CD4-positive, alpha-beta T cell (primary cell): ENCODE measurements at regions not wholly inside any gene's neighbourhood (a gene's known extent, or its start where the extent isn't known, plus 50 kb on each side); places are given as distances from the start of the nearest gene placed in this dataset.

Experiments
- ATAC-seq: fragments of 200-7000 bp; cut with Tn5 transposase; one replicate; pipeline ENCODE4 v1.10.0; 2022; ENCODE audit warnings: mild to moderate bottlenecking; ENCODE audit not compliant: poor library complexity
- CTCF ChIA-PET: fragments of 350-600 bp; sonication (Branson Sonifier 250); formaldehyde crosslinking; loops from one replicate; lab custom pipeline; 2021; ENCODE audit warnings: antibody characterized with exemption, inconsistent platforms; lab: Charles Lee
- POLR2A ChIA-PET: fragments of 350-600 bp; sonication (Branson Sonifier 250); formaldehyde crosslinking; loops from one replicate; lab custom pipeline; 2021; ENCODE audit warnings: antibody characterized with exemption, inconsistent platforms; lab: Charles Lee
- DNase-seq, 14 experiments: peaks; one replicate each; pipeline ENCODE4 v3.0.0-alpha.2; 2013 to 2020; ENCODE audit warnings: mixed read lengths in 2 of 14
- H3K27ac ChIP-seq, 2 donors: one replicate each; pipeline versions ENCODE4 v1.5.1 to v1.7.0; 2013; ENCODE audit warnings: low read length in 2 of 2, low read depth in 1 of 2, mild to moderate bottlenecking in 1 of 2
- H3K27me3 ChIP-seq, 2 experiments: 1 replicate in 1 of 2; 2 replicates in 1 of 2; pipeline versions ENCODE4 v1.6.1 to v1.7.0; 2013; ENCODE audit warnings: low read length in 2 of 2, control low read depth in 1 of 2, mild to moderate bottlenecking in 1 of 2, moderate library complexity in 1 of 2; ENCODE audit not compliant: insufficient read depth in 2 of 2, control insufficient read depth in 1 of 2
- H3K36me3 ChIP-seq: one replicate; pipeline ENCODE4 v1.6.1; 2013; ENCODE audit warnings: low read length, control low read depth; ENCODE audit not compliant: insufficient read depth
- H3K4me1 ChIP-seq: one replicate; pipeline ENCODE4 v1.6.1; 2013; ENCODE audit warnings: low read length, control low read depth; ENCODE audit not compliant: insufficient read depth
- H3K4me3 ChIP-seq: one replicate; pipeline ENCODE4 v1.5.1; 2013; ENCODE audit warnings: mild to moderate bottlenecking, low read length, moderate library complexity
- H3K9me3 ChIP-seq, 2 experiments: 1 replicate in 1 of 2; 2 replicates in 1 of 2; pipeline versions ENCODE4 v1.6.1 to v1.7.0; 2013; ENCODE audit warnings: low read length in 2 of 2, mild to moderate bottlenecking in 2 of 2, control low read depth in 1 of 2, moderate library complexity in 1 of 2; ENCODE audit not compliant: control insufficient read depth in 1 of 2, insufficient read depth in 1 of 2
- H3K27ac Mint-ChIP-seq: one replicate; pipeline ENCODE4 v1.8.0; 2020; ENCODE audit warnings: mixed read lengths
- H3K27me3 Mint-ChIP-seq: one replicate; pipeline ENCODE4 v1.8.0; 2021; ENCODE audit warnings: mixed read lengths
- H3K36me3 Mint-ChIP-seq: one replicate; pipeline ENCODE4 v1.8.0; 2021; ENCODE audit warnings: low read depth, mixed read lengths
- H3K4me1 Mint-ChIP-seq: one replicate; pipeline ENCODE4 v1.8.0; 2021; ENCODE audit warnings: low read depth, mixed read lengths
- H3K4me3 Mint-ChIP-seq: one replicate; pipeline ENCODE4 v1.8.0; 2020; ENCODE audit warnings: mild to moderate bottlenecking, mixed read lengths
- H3K9me3 Mint-ChIP-seq: one replicate; pipeline ENCODE4 v1.8.0; 2020; ENCODE audit warnings: mixed read lengths
- CTCF ChIP-seq: fragments of 200-600 bp; IDR thresholded peaks from one replicate; pipeline ENCODE4 v1.8.0; 2022; ENCODE audit warnings: antibody characterized with exemption, mild to moderate bottlenecking
- intact Hi-C, 2 experiments: fragments of 100-400 bp; cut with DNase I in 1 of 2; cut with micrococcal nuclease in 1 of 2; formaldehyde crosslinking; loops; one replicate each; pipeline versions ENCODE4 v1.15.1 to v1.9.0; 2023 to 2025; cut with DNase I, micrococcal nuclease

DNA sequence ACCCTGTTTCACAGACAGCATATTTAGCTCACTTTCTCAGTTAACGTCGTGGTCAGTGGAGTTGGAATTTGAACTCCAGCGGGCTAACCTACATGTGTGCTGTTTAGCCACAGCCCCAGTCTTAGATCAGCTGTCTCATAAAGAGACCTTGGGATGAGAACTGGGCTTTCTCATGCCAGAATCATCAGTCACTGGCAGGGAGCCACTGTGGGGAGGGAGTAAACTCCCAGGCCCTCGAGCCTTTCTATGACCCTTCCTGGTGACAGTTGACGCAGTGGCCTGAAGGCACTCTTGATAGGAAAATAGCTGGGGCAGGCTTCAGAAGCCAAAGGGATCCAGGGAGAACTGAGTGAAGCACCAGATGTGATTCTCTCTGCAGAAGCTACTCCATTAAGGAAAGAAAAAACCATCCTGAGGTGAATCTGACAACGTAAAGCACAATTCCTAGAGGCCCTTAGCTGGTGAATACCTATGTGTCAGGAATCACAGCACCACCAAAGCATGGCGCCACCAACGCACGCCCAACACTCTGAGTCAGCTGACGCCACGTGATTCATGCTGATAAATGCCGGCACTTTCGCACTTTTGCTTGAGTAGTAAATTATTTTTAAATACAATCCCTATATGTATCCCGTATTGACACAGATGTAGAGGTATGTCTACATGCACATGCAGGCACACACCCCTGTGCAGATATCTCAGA, 279.6 kb upstream of the TMEM132C start:
- peaks cover 7% of the 10 kb centered on the region for H3K9me3 Mint-ChIP-seq
- intact Hi-C loops = no loop called here
- no peak for TF ChIP-seq CTCF
- DNase-seq = no peak
- ATAC-seq = no peak
- no peaks in the 10 kb centered on the region for H3K36me3 Mint-ChIP-seq
- H3K4me1 ChIP-seq = no peaks in the 10 kb centered on the region
- no peak overlapping the region for H3K4me3 ChIP-seq
- H3K27ac Mint-ChIP-seq = no peak overlapping the region
- no peaks in the 10 kb centered on the region for H3K36me3 ChIP-seq
- H3K27me3 Mint-ChIP-seq = no peaks in the 10 kb centered on the region
- no peaks in the 10 kb centered on the region for H3K27me3 ChIP-seq
- no peak overlapping the region for H3K27ac ChIP-seq
- ChIA-PET POLR2A (no interaction called here), CTCF (no interaction called here)
- H3K9me3 ChIP-seq = peaks cover 0 to 19% of the 10 kb centered on the region in 2 experiments
- no peak overlapping the region for H3K4me3 Mint-ChIP-seq
- no peaks in the 10 kb centered on the region for H3K4me1 Mint-ChIP-seq

DNA sequence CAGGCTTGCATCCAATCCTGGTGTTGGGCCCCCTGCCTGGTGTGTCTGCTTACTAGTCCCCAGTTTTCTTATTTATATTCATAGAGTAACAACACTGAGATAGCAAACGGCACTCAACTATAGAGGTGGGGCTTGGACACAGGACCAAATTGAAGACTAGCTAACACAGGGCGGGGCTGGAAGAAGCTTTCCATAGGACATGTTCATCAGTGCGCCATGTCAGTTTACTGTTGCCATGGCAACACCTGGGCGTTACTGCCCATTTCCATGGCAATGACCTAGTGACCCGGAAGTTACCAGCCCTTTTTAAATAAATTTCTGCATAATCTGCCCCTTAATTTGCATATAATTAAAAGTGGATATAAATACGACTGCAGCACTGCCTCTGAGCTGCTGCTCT, 275.5 kb upstream of the TMEM132C start:
- Histone ChIP-seq H3K4me1 (no peaks in the 10 kb centered on the region), H3K36me3 (no peaks in the 10 kb centered on the region), H3K27ac (no peak overlapping the region), H3K4me3 (no peak overlapping the region), H3K27me3 (no peaks in the 10 kb centered on the region), H3K9me3 (peaks cover 0 to 11% of the 10 kb centered on the region in 2 experiments)
- ChIA-PET POLR2A (no interaction called here), CTCF (no interaction called here)
- H3K4me1 Mint-ChIP-seq = no peaks in the 10 kb centered on the region
- H3K27ac Mint-ChIP-seq = no peak overlapping the region
- ATAC-seq = no peak
- no peak for DNase-seq
- H3K36me3 Mint-ChIP-seq = no peaks in the 10 kb centered on the region
- peaks cover 7% of the 10 kb centered on the region for H3K9me3 Mint-ChIP-seq
- no peaks in the 10 kb centered on the region for H3K27me3 Mint-ChIP-seq
- no peak overlapping the region for H3K4me3 Mint-ChIP-seq
- TF ChIP-seq CTCF = no peak
- intact Hi-C loops = no loop called here

- CTCF ChIA-PET = no interaction called here
Observed at GRCh38 chr12:127998988-127999387, 268.0 kb upstream of the TMEM132C start.

More at GRCh38 chr12:127998988-127999387, 268.0 kb upstream of the TMEM132C start:
- no peak overlapping the region for H3K27ac ChIP-seq
- Mint-ChIP-seq H3K36me3 (no peaks in the 10 kb centered on the region), H3K4me3 (no peak overlapping the region), H3K4me1 (no peaks in the 10 kb centered on the region), H3K27me3 (no peaks in the 10 kb centered on the region), H3K9me3 (peaks cover 7% of the 10 kb centered on the region), H3K27ac (no peak overlapping the region)
- no peaks in the 10 kb centered on the region for H3K36me3 ChIP-seq
- intact Hi-C loops = no loop called here
- DNase-seq = no peak
- POLR2A ChIA-PET = interaction anchor here (0.7 kb wide), 1 partner anchor 170 kb away, joined by 3 read pairs; no protein-coding TSS in a partner anchor
- no peaks in the 10 kb centered on the region for H3K4me1 ChIP-seq
- H3K4me3 ChIP-seq = no peak overlapping the region
- no peak for ATAC-seq
- no peak for TF ChIP-seq CTCF
- H3K27me3 ChIP-seq = no peaks in the 10 kb centered on the region
- H3K9me3 ChIP-seq = peaks cover 0 to 4% of the 10 kb centered on the region in 2 experiments
